ENCODE measurements at regions not wholly inside any gene's neighbourhood (a gene's known extent, or its start where the extent isn't known, plus 50 kb on each side); places are given as distances from the start of the nearest gene placed in this dataset.
A peak's percentile ranks its signal among the peaks of the same experiment; 100 is the strongest.
"Not testable (repeated sequence)": the region's sequence is repeated elsewhere in the genome, so short reads cannot be mapped to it uniquely, and the experiment has no call there.

DNA sequence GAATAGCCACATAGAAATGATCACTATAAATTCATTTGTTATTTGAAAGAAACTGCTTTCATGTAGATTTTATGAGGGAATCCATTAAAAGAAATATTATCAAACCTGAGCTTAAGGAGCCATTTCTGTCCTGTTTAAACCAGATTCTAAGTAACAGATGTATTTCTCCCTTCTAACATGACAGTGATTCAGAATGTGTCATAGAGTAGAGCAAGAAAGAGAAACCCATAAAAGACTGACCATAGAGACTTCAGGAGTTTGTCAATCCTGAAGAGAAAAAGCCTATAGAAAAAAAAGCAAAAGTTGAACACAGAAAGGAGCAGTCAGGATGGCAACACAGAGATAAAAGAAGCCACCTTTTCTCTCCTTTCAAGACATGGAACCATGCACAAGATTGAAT, 390.6 kb downstream of the PRIM2 start:
- peak; percentile 43 for DNase-seq (ENCODE audit: low read depth)

DNA sequence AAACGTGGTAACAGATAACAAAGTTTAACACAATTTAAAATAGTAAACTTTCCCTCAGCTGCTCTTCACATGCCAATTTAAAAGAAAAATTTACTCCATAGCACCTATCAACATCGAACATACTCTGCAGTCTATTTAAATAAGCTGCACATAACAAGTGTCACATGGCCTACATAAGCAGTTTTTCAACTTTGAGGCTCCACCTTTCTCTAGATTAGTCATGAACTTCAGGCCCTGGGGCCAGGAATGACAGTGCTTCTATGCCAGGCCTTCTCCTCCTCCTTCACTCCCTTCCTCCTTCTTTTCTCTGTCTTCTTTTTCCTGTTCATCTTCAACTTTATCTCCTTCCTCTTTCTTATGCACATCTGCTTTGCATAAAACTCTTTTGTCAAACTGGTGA, 405.1 kb downstream of the PRIM2 start:
- not testable (repeated sequence) for DNase-seq (ENCODE audit: low read depth)

DNA sequence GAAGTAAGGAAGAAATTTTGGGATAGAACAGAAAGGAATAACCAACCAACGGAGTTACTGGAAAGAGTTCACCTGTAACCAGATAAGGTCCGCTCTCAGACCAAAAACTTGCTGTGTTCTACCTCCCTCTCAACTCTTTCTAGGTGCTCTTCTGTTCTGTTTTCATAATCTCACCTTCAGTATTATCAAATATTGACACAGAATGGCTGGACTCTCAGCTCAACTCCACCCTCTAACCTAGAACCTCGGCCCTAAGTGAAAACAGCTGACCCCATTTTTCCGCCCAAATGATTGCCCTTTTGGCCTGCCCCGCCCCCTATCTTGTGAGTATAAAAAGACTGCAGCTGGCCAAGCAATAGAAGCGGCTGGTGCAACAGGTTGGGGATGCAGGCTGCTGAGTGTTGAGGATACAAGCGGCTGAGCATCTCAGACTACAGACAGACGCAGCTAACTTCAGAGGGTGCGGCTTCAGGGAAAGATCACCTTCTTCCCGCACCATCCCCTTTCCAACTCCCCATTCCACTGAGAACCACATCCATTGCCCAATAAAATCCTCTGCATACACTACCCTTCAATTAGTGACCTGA, 406.5 kb downstream of the PRIM2 start:
- DNase-seq (ENCODE audit: low read depth), result not testable (repeated sequence)

DNA sequence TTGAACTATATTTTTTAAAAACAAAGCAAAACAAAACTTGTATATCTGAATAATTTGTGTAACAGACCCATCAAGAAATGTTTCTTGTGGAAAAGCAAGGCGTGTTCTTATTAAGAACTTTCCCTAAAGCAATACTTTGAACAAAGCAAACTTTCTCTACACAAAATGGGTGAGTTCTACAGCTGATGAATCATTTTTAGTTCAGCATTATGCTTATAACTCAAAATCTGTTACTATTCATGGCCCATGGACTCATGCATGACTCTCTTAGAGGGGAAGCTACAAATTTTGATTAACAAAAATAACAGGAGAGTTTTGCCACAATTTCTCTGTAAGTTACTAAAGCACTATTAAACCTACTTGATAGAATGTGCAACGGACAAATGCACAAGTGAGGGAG, 412.0 kb downstream of the PRIM2 start:
- DNase-seq (ENCODE audit: low read depth), result not testable (repeated sequence)

DNA sequence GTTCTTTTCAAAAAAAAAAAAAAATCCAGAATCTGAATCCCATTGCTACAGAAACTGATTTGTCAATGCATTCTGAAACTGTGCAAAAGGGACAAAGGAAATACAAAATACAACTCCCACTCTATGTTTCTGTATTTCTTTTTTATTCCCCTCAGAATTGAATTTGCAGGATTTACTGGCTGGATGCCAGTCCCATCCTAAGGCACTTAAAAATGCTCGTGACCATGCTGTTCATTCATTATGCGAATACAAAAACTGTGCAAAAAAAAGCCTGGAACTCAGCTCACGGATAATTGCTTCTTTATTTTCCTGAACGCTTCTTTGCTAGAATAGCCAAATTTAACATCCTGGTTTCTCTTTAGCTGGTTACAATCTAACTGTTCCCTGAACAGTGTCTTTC, 413.3 kb downstream of the PRIM2 start:
- DNase-seq (ENCODE audit: low read depth), result not testable (repeated sequence)

DNA sequence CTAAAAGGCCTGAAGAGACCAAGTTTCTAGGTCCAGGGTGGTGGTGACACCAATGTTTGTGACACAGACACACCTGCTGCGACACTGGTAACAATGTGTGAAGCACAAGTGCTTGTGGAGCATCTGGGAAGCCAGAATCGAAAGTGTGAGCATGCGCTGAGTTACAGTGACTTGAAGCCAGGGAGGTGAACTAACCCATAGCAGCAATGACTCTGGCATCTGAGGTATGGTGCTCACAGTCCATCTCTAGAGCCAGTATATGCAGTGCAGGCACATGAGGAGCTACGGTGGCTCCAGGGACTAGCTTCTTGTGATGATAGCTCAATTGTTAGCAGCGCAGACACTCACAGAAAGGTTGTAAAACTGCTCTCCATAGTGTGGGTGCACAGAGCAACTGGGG, 430.3 kb downstream of the PRIM2 start:
- DNase-seq (ENCODE audit: low read depth), result not testable (repeated sequence)

DNA sequence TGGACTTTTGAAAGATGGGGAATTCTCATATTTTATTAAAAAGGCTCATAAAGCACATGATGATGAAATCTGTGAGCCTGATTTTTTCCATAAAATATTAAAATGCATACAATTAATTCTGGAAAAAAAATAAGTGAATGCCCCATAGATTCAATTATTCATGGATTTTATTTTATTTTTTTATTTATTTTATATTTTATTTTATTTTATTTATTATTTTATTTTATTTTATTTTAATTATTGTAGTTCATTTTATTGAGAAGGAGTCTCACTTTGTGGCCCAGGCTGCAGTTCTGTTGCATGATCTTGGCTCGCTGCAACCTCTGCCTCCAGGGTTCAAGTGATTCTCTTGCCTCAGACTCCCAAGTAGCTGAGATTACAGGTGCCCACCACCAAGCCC, 442.4 kb downstream of the PRIM2 start:
- not testable (repeated sequence) for DNase-seq (ENCODE audit: low read depth)

DNA sequence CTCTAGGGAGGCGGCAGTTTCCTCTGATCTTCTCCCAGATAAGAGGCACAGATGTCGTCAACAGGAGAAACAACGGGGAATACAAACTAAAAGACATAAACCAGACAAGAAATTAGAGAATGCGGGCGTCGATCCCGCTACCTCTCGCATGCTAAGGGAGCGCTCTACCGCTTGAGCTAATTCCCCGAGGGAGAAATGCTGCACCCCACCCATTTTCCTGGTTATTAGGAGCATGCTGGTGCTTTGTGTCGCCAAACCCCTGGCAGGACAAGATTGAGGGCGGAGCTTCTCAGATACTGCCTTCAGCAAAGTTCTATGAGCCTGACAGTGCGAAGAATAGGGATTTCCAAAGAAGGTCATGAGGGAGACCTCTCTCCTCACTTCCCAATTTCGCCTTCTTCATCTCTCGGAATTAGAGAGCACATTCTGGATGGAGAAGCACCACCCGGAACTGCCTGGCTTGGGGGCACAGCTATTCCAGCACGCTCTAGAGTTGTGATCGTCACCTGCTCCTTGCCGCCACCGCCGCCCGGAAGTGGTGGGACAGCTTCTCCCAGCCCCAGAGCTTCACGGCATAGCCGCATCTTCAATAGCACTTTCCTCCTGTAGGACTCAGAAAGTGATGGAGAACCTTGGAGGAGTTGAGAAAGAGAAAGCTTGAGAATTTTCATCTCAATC, 475.4 kb downstream of the PRIM2 start:
- not testable (repeated sequence) for DNase-seq (ENCODE audit: low read depth)

DNA sequence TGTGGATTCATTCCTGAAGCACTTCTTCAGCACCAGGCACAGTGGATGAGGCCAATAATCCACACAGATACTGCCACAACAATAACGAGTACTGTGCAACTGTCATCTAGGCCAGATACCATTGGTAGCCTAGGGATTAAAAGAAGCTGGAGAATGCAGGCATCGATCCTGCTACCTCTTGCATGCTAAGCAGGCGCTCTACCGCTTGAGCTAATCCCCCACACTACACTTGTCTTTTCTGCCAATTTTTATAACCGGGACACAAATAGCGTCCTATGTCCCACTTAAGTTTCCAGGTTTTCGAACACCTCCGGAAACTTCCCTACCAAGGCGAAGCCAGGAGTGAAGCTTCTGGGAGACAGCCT, 475.9 kb downstream of the PRIM2 start:
- not testable (repeated sequence) for DNase-seq (ENCODE audit: low read depth)

DNA sequence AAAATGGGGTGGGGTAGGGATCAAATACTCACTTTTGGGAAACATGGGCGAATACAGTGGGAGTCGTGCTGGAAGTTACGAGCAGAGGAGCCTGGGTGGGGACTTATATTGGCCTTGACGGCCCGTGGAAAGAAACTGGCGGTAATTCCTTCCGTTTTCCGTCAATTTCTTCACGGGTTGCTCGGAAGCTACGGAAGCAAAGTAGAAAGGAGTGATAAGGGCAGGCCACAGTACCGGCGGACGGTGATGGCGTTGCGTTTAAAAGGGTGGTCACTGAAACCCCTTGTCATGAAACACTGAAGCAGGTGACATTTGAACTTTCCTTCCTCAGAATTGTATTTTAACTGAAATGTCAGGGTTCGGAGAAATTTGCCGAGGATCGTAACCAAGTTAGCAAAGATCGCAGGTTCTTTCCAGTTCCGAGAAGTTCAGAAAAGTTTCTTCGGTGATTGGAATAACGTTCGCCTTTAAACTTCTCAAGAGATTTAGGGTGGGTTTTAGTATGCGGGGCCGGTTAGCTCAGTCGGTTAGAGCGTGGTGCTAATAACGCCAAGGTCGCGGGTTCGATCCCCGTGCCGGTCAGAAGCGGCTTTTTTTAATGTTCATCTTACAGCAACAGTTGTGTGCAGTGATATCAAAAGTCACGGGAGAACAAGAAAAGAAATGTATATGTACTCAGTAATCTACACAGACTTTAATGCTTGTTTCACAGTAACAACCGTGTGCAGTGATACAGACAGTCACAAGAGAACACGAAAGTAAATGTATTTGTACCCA, 482.5 kb downstream of the PRIM2 start:
- not testable (repeated sequence) for DNase-seq (ENCODE audit: low read depth)

DNA sequence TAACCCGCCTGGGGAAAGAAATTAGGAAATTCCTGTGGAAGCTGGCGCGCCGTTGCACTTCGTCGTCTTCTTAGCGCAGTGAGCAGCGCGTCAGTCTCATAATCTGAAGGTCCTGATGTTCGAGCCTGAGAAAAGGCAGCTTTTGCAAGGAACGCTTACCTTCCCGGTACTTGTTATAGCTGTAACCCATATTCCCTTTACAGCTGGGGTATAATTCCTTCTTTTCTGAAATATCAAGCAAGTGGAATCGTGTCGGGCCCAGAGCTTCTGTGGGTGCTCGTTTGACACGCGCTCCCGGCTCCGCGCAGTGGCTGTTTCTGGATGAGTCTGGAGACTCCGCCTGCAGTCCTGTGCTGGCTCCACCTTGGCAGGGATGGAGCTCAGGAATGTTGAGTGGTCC, 491.2 kb downstream of the PRIM2 start:
- DNase-seq (ENCODE audit: low read depth), result not testable (repeated sequence)

DNA sequence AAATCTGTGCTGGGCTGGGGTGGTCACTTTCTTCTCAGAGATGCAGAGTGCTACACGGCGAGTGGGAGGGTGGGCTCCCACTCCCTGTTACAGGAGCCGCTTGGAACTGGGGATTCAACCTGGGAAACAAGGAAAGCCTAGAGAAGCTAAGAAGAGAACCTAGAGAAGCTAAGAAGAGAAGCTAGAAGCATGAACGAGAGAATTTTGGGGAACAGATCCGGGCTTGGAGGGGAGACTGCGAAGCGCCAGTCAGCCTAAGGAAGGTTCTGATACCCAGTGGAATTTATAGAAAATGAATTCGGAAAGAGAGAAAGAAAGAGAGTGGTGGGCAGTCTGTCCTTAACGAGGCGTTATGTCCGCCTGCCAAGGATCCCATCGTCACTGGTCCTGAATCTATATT, 492.0 kb downstream of the PRIM2 start:
- not testable (repeated sequence) for DNase-seq (ENCODE audit: low read depth)

DNA sequence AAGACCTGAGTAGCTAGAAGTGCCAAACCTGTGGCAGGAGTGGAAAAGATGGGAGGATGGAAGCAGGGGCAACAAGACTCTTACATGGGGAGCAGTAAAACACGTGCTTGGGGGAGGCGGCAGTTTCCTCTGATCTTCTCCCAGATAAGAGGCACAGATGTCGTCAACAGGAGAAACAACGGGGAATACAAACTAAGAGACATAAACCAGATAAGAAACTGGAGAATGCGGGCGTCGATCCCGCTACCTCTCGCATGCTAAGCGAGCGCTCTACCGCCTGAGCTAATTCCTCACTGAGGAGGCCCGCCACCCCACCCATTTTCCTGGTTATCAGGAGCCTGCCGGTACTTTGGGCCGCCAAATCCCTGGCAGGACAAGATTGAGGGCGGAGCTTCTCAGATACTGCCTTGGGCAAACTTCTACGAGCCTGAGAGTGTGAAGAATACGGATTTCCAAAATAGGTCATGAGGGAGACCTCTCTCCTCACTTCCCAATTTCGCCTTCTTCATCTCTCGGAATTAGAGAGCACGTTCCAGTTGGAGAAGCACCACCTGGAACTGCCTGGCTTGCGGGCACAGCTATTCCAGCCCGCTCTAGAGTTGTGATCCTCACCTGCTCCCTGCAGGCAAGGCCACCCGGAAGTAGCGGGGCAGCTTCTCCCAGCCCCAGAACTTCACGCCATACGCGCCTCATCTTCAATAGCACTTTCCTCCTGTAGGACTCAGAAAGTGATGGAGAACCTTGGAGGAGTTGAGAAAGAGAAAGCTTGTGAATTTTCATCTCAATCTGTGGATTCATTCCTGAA, 496.0 kb downstream of the PRIM2 start:
- not testable (repeated sequence) for DNase-seq (ENCODE audit: low read depth)

DNA sequence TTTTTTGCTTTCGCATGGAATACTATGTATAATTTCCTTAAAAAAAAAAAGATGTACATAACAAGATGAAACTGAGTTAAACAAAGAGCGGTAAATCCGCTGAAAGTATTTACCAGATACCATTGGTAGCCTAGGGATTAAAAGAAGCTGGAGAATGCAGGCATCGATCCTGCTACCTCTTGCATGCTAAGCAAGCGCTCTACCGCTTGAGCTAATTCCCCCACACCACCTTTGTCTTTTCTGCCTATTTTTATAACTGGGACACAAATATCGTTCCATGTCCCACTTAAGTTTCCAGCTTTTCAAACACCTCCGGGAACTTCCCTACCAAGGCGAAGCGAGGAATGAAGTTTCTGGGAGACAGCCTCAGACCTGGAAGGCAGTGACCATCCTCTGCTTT, 498.4 kb downstream of the PRIM2 start:
- not testable (repeated sequence) for DNase-seq (ENCODE audit: low read depth)

DNA sequence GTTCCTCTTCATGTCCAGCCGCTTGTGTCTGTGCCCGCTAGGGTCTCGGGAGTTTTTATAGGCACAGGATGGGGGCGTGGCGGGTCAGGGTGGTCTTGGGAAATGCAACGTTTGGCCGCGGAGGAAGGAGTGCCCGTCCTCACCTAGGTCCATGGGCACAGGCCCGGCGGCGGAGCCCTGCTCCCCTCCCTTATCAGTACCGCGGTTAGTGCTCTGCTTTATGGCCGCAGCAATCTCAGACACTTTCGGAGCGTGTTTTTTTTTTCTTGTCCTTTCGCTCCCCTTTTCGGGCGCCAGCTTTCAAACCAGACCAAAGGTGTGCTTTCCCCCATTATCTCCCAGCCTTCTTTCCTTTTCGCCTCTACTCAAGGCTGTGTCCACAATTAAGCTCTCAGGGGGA, 503.9 kb downstream of the PRIM2 start:
- not testable (repeated sequence) for DNase-seq (ENCODE audit: low read depth)

DNA sequence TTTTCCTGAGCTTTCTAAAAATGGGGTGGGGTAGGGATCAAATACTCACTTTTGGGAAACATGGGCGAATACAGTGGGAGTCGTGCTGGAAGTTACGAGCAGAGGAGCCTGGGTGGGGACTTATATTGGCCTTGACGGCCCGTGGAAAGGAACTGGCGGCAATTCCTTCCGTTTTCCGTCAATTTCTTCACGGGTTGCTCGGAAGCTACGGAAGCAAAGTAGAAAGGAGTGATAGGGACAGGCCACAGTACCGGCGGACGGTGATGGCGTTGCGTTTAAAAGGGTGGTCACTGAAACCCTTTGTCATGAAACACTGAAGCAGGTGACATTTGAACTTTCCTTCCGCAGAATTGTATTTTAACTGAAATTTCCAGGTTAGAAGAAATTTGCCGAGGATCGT, 505.0 kb downstream of the PRIM2 start:
- not testable (repeated sequence) for DNase-seq (ENCODE audit: low read depth)

DNA sequence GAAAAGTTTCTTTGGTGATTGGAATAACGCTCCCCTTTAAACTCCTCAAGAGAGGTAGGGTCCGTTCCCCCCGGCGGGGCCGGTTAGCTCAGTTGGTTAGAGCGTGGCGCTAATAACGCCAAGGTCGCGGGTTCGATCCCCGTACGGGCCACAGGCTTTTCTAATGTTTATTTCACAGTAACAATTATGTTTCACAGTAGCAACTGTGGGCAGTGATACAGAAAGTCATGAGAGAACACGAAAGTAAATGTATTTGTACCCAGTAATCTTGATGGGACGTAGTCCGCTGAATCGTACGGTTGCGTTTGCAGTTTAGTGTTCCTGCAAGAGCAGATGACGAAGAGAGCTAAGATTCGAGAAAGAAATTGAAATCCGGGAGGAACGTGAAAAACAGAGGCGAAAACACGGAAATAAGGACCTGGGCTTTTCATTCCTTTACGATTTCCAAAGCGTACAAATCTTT, 505.5 kb downstream of the PRIM2 start:
- no peak for DNase-seq (ENCODE audit: low read depth)

DNA sequence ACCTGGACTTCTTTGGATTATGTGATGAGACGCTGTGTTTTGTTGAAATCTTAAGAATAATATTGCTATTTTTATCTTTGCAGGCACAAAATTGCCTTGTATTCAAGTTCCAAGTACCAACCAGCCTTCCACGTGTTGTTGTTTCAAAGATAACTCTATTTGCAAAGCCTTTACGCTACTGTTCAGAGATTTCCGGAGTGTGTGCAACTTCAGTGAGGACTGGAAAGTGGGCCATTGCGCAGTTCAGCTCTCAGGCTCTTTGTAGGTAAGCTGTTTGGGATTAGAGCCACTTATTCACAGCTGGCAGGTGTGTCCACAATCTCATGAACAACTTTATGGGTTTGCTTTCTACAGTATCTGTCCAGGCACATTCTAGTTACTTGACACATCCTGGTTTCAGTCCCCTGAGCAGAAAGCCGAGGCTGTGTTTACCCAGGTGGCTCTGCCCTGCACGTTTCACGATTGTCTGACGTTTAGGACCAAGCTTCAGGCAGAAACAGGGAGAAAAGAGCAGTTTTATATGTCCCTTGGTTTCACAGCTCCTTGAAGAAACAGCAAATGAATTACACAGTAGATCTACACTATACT, 520.3 kb downstream of the PRIM2 start:
- DNase-seq (ENCODE audit: low read depth), result not testable (repeated sequence)

DNA sequence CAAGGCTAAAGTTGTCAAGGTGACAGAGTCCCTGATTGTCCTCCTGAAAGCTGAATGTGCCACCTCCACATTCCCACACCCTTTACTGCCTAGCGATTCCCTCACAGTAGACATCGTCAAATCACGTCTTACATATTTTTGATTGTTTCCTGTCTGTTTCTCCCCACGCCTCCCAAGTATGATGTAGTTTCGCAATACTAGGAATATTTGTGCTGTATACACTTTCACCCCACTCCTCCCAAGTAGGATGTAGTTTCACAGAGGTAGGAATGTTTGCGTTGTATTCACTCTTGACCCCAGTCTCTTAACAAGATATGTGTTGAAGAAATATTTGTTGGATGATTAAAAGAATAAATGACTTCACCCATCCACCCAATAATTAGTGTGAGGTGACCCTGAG, 524.1 kb downstream of the PRIM2 start:
- DNase-seq (ENCODE audit: low read depth), result not testable (repeated sequence)

DNA sequence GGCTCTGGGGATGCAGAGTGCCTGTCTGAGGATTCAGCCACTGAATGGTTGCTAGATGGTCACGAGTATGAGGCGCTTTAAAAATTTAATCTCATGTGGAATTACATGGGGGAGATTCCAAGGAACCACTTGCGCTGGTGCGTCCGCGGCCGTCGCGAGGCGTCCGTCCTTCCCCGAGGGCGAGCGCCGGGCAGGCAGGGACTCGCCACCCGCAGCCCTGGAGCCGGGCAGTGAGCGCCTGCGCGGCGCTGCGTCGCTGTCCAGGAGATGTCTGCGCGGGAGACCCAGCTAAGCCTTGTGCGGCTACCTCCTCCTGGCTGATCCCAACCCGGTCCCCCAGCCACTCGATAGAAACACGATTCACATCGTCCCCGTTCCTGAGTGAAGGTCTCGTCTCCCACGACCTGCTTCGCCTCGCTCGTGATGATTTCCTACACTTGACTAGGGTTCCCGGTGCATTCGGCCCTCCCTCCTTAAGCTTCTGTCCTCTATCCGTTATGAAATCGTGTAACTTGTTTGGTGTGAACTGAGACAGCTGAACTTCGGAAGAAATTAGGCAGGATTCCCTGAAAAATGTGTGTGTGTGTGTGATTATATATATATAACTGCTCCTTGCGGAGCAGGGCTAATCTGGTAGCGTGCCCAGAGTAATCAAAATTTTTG, 536.4 kb downstream of the PRIM2 start:
- not testable (repeated sequence) for DNase-seq (ENCODE audit: low read depth)

Measured in stromal cell of bone marrow (primary cell).